Activated naive CD4-positive, alpha-beta T cell treated with anti-CD3 and anti-CD28 coated beads for 36 hours (primary cell): ENCODE measurements at regions not wholly inside any gene's neighbourhood (a gene's known extent, or its start where the extent isn't known, plus 50 kb on each side); places are given as distances from the start of the nearest gene placed in this dataset.

Experiments used
- CTCF ChIA-PET: fragments of 350-600 bp; sonication (Branson Sonifier 250); formaldehyde crosslinking; loops from one replicate; lab custom pipeline; 2021; ENCODE audit warnings: antibody characterized with exemption; lab: Charles Lee
- DNase-seq: peaks from one replicate; pipeline ENCODE4 v3.0.0-alpha.2; 2020
- H3K27ac Mint-ChIP-seq: one replicate; pipeline ENCODE4 v1.8.0; 2021; ENCODE audit warnings: mild to moderate bottlenecking, mixed read lengths
- H3K27me3 Mint-ChIP-seq: one replicate; pipeline ENCODE4 v1.8.0; 2021; ENCODE audit warnings: low read depth, mixed read lengths
- H3K36me3 Mint-ChIP-seq: one replicate; pipeline ENCODE4 v1.8.0; 2021; ENCODE audit warnings: low read depth, mixed read lengths
- H3K4me1 Mint-ChIP-seq: one replicate; pipeline ENCODE4 v1.8.0; 2021; ENCODE audit warnings: low read depth, mixed read lengths
- H3K4me3 Mint-ChIP-seq: one replicate; pipeline ENCODE4 v1.8.0; 2021; ENCODE audit warnings: mild to moderate bottlenecking, moderate library complexity, mixed read lengths
- H3K9me3 Mint-ChIP-seq: one replicate; pipeline ENCODE4 v1.8.0; 2021; ENCODE audit warnings: mixed read lengths
- intact Hi-C: fragments of 100-400 bp; cut with micrococcal nuclease; formaldehyde crosslinking; loops from one replicate; pipeline ENCODE4 v1.15.1; 2023

DNA sequence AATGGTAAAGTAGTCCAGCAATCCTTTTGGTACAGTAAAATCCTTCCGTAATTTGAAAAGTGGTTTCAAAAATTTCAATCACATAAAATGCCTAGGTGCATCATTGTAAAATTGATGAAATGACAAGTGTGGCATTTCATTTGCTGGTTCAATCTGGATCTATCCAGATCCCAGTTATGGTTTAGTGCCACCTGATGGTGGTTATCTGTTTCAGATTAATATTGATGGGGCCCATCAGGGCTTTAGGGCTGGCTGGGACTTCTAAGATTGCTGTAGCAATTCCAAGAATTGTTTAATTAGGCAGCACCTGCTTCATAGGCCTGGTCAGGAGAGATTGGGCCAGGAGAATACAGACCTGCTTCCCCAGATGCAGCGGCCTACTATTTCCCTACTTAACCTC is 55.5 kb upstream of the PIK3C3 start:
- Mint-ChIP-seq H3K27ac (no peak overlapping the region), H3K36me3 (no peaks in the 10 kb centered on the region), H3K4me3 (no peak overlapping the region), H3K4me1 (no peaks in the 10 kb centered on the region), H3K27me3 (no peaks in the 10 kb centered on the region), H3K9me3 (no peaks in the 10 kb centered on the region)
- intact Hi-C loops: no loop called here
- CTCF ChIA-PET: no interaction called here
- DNase-seq: no peak

DNA sequence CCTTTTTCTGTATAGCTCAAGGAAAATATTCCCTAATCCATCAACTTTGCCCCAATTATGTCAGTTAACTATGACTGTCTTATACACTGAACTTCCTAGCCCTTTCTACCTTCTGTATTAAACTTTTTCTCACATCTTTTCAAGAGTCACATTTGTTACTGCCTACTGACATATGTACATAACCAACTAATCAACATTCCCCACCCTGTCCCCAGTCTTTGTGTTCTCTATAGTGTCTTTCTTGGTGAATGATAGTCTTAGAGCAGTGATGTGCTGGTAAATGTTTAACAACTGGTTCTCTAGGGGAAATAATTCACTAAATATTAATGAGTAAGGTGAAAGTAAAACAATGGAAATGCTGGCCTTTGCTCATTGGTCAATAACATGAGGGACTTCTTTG is 61.6 kb upstream of the PIK3C3 start:
- CTCF ChIA-PET: interaction anchor here (0.6 to 0.8 kb wide), 3 partner anchors 16 to 528 kb away, joined by 3 read pairs; no protein-coding TSS in a partner anchor
- no peaks in the 10 kb centered on the region for H3K9me3 Mint-ChIP-seq

DNA sequence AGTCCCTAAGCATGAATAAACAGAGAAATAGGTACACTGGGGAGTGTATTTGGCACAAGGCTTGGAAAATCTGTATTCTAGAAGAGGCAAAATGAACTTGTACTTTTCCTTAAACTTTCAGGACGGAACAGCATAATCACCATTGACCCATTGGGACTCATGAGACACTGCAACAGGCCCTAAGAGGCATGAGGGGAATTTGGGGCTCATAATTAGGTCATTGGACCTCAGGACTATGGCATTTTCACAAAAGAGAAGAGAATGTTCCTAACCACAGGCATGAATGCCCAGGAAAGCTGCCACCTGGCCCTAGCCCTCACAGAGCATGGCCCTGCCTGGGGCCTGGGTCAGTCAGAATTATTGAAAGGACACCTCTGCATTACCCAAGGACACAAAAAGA is 67.9 kb upstream of the PIK3C3 start:
- Mint-ChIP-seq H3K4me1 (no peaks in the 10 kb centered on the region), H3K27me3 (no peaks in the 10 kb centered on the region), H3K36me3 (no peaks in the 10 kb centered on the region), H3K4me3 (no peak overlapping the region), H3K9me3 (no peaks in the 10 kb centered on the region), H3K27ac (no peak overlapping the region)
- no peak for DNase-seq
- intact Hi-C loops: no loop called here
- CTCF ChIA-PET: no interaction called here

More for the DNA sequence above, 61.6 kb upstream of the PIK3C3 start:
- H3K4me1 Mint-ChIP-seq: no peaks in the 10 kb centered on the region
- DNase-seq: no peak
- intact Hi-C loops: no loop called here
- no peaks in the 10 kb centered on the region for H3K27me3 Mint-ChIP-seq
- H3K4me3 Mint-ChIP-seq: no peak overlapping the region
- no peak overlapping the region for H3K27ac Mint-ChIP-seq
- H3K36me3 Mint-ChIP-seq: no peaks in the 10 kb centered on the region

DNA sequence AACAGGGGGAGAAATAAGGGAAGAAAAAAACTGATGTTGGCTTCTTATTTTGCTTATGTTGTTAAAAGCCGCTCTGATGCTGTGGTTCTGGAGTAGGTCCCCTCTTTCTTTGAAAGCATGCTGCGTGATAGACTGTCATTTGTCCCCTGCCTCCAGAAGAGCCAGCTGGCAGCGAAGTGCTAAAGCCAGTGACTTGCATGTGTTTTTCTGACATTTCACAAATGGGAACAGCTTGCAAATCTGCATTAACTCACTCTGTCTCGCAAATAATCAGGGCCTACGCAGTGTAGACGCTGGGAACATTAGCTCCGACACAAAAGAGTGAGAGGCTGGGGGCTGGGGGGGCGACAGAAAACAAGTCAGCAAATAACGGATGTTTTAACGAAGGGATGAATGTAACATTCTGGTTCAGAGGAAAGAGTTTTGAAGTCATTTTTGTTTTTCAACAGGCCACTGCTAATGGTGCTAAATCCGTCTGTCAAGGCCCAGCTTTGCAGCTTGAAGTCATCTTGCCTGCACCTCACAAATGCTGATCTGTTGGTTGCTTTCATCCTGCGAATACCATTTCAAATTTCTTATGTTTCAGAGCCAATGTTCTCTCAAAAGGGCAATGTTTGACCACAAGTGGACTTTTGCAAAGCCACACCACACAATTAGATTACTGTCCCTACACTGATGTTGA is 68.8 kb upstream of the PIK3C3 start:
- H3K4me1 Mint-ChIP-seq: no peaks in the 10 kb centered on the region
- H3K4me3 Mint-ChIP-seq: no peak overlapping the region
- no peaks in the 10 kb centered on the region for H3K9me3 Mint-ChIP-seq
- CTCF ChIA-PET: interaction anchor here (0.6 to 0.7 kb wide), 2 partner anchors 17 to 762 kb away, joined by 3 read pairs; no protein-coding TSS in a partner anchor
- no peak overlapping the region for H3K27ac Mint-ChIP-seq
- no peaks in the 10 kb centered on the region for H3K36me3 Mint-ChIP-seq
- H3K27me3 Mint-ChIP-seq: peaks cover 2% of the 10 kb centered on the region
- intact Hi-C loops: no loop called here
- DNase-seq: no peak

DNA sequence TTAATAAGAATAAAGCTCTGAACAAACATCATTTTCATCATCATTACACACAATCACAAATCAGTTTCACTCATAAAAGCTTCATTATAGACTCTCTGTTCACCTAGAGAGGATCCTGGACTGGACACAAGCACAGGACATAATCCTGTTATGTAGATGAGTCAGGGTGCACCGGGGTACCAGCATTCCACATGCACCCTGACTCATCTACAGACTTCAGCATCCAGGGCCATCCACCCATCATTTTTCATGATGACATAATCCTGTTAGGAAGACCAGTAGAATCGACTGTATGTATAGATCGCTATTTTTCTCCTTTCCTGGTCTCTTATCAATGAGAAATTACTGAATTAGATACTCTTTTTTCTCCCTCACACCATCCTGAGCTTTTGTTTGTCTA is 73.7 kb upstream of the PIK3C3 start:
- Mint-ChIP-seq H3K4me3 (no peak overlapping the region), H3K27ac (no peak overlapping the region), H3K36me3 (no peaks in the 10 kb centered on the region), H3K4me1 (no peaks in the 10 kb centered on the region), H3K9me3 (no peaks in the 10 kb centered on the region), H3K27me3 (peaks cover 2% of the 10 kb centered on the region)
- CTCF ChIA-PET: no interaction called here
- intact Hi-C loops: no loop called here
- DNase-seq: no peak

DNA sequence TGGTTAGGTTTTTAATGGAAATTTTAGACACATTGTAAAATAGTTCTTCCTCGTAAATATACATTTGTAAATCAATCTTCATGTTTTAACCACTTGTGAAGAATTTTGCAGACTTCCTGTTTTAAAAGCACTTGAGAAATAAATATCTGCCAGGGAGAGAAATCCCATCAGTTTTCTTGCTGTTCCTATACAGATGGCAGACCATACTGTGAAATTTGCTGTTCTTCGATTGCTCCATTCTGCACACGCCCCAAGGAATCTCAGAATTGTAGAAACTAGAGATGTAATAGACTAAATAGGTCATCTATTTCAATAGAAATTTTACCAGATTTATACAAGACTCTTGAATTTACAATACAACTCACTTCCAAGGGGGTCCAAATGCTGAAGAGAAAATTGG is 75.8 kb upstream of the PIK3C3 start:
- H3K36me3 Mint-ChIP-seq: no peaks in the 10 kb centered on the region
- H3K27ac Mint-ChIP-seq: no peak overlapping the region
- no peak overlapping the region for H3K4me3 Mint-ChIP-seq
- DNase-seq: no peak
- CTCF ChIA-PET: no interaction called here
- H3K27me3 Mint-ChIP-seq: peaks cover 2% of the 10 kb centered on the region
- no peaks in the 10 kb centered on the region for H3K4me1 Mint-ChIP-seq
- no peaks in the 10 kb centered on the region for H3K9me3 Mint-ChIP-seq
- intact Hi-C loops: no loop called here

DNA sequence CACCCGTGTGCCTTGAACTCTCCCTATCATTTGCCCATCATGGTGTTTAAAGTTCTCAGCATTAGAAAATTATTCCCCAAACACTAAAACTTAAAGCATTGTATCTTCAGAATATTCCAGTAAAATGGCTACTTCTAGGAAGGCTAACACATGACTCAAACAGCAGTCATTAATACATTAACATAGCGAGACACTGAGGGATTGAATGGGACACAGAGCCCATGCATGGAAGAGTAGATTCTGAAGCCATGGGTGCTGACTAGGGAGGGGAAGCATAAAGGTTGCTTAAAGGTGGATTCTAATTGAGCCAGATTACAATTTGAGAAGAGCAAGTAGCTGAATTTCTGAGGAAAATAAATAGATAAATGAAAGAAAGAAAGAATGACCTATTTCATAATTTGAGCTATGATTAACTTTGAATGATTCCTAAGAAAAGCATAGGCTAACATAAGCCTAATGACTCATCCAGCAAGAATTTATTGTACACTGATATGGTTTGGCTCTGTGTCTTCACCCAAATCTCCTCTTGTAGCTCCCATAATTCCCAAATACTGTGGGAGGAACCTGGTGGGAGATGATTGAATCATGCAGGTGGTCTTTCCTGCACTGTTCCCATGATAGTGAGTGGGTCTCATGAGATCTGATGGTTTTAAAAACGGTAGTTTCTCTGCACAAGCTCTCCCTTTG is 79.8 kb upstream of the PIK3C3 start:
- Mint-ChIP-seq H3K27ac (no peak overlapping the region), H3K36me3 (no peaks in the 10 kb centered on the region), H3K27me3 (no peaks in the 10 kb centered on the region), H3K4me1 (peaks cover 3% of the 10 kb centered on the region), H3K9me3 (no peaks in the 10 kb centered on the region), H3K4me3 (no peak overlapping the region)
- DNase-seq: no peak
- CTCF ChIA-PET: no interaction called here
- intact Hi-C loops: no loop called here

DNA sequence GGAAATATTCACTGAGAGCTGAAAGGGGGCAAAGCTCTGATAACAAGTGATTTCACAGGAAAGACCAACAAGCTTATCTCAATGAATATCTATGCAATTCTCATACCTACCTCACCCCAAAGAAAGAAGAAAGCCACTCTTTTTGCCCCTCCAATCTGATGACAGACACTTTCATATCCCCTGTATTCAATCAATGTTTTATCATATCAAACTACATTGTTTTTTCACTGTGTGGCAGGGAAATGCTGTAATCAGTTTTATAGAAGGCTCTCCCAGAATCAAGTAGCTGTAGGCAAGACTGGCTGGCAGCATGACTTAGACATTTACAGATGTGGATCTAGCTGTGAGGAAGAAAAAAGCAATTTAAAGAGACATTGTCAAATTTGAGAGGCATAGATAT is 81.3 kb upstream of the PIK3C3 start:
- H3K4me3 Mint-ChIP-seq: no peak overlapping the region
- H3K27ac Mint-ChIP-seq: no peak overlapping the region
- no peaks in the 10 kb centered on the region for H3K27me3 Mint-ChIP-seq
- H3K4me1 Mint-ChIP-seq: peaks cover 3% of the 10 kb centered on the region
- DNase-seq: no peak
- CTCF ChIA-PET: interaction anchor here (0.6 to 1.3 kb wide), 2 partner anchors 31 to 34 kb away, joined by 3 read pairs; no protein-coding TSS in a partner anchor
- intact Hi-C loops: no loop called here
- no peaks in the 10 kb centered on the region for H3K36me3 Mint-ChIP-seq
- H3K9me3 Mint-ChIP-seq: no peaks in the 10 kb centered on the region

DNA sequence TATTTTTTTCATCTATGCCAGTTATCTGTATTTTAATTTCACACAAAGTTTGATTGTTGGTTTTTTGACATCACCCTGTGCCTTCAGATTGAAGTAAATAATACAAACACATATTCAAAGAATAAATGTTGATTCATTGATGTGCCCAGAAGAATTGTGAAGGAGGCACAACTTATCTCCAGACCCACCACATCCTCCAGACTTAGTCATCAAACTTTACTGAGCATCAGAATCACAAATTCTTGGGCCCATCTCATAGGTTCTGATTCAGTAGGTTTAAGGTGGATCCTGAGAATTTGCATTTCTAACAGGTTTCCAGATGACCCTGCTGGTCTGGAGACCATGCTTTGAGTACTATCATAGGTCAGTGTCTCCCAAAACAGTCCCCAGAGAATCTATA is 82.8 kb upstream of the PIK3C3 start:
- no peaks in the 10 kb centered on the region for H3K36me3 Mint-ChIP-seq
- no peaks in the 10 kb centered on the region for H3K9me3 Mint-ChIP-seq
- H3K27me3 Mint-ChIP-seq: no peaks in the 10 kb centered on the region
- intact Hi-C loops: no loop called here
- DNase-seq: no peak
- H3K4me1 Mint-ChIP-seq: peaks cover 3% of the 10 kb centered on the region
- no peak overlapping the region for H3K4me3 Mint-ChIP-seq
- CTCF ChIA-PET: no interaction called here
- no peak overlapping the region for H3K27ac Mint-ChIP-seq

DNA sequence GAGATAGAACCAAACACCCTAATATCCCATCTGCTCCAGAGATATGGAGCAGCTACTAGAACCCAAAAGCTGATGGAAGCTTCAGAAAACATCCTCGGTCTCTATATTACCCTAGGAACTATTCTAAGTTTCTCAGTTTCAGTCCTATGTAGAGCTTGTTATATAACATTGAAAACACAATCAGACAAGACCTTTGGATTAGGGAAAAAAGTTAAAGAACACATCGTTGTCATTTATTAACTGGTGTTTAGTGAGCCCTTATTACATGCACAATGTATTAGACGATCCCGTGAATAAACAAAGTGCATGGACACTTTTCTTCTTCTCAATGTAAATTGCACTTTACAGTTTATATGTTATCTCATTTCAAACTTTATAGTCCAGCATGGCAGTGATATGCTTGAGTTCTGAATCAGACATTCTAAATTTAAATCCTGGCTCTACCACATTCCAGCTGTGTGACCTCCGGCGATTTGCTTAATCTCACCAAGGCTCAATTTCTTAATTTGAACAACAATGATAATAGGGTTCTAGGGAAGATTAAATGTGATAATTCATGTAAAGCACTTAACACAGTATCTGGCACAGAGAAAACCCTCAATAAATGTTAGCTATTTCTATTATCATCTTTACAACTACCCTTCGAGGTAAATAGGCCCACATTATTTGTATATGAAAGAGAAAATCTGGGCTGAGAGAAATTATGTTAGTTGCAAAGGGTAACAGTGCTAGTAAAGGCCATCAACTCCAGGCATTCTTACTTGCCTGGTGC is 83.6 kb upstream of the PIK3C3 start:
- CTCF ChIA-PET: no interaction called here
- no peaks in the 10 kb centered on the region for H3K36me3 Mint-ChIP-seq

DNA sequence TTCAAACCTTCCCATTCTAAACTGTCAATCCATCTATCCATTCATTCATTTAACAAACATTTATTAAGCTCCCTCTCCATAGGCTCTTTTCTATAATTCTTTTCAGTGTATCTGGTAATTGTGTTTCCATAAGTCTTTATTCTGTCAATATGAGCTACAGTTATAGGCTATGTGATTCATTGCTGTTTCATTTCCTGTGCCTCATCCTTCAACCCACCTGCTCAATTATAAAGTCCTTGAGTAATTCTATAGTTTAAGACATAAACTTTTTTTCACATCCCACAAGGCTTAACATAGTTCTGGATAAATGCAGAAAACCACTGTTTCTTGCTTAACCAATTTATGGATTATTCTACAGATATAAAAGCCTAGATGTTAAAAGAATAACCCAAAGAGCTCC is 84.2 kb upstream of the PIK3C3 start:
- CTCF ChIA-PET: no interaction called here
- no peaks in the 10 kb centered on the region for H3K9me3 Mint-ChIP-seq
- H3K27me3 Mint-ChIP-seq: no peaks in the 10 kb centered on the region
- DNase-seq: no peak
- H3K27ac Mint-ChIP-seq: no peak overlapping the region
- H3K4me3 Mint-ChIP-seq: no peak overlapping the region
- no peaks in the 10 kb centered on the region for H3K36me3 Mint-ChIP-seq
- intact Hi-C loops: no loop called here
- H3K4me1 Mint-ChIP-seq: peaks cover 3% of the 10 kb centered on the region

More for the DNA sequence above, 83.6 kb upstream of the PIK3C3 start:
- Mint-ChIP-seq H3K27ac (no peak overlapping the region), H3K4me3 (no peak overlapping the region), H3K9me3 (no peaks in the 10 kb centered on the region), H3K27me3 (no peaks in the 10 kb centered on the region), H3K4me1 (peaks cover 3% of the 10 kb centered on the region)
- intact Hi-C loops: no loop called here
- DNase-seq: no peak

DNA sequence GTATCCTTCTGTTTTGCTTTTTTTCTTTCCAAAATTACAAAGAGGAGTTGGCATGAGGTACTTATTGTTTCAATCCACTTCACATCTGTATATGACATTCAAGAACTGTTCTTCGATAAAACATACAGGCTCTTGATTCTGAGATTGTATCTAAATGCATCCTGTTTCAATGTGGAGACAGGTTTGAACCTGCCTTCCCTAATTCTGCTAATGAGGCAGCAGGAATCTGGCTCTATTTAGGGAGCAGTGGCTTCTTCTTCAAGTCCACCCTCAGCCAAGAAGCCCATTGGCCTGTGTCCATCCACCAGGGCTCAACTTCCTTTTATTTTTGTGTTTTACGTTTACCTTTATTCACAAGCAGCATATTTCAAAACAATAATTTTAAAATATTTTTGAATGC is 84.8 kb upstream of the PIK3C3 start:
- Mint-ChIP-seq H3K9me3 (no peaks in the 10 kb centered on the region), H3K4me3 (no peak overlapping the region), H3K27ac (no peak overlapping the region), H3K36me3 (no peaks in the 10 kb centered on the region), H3K4me1 (peaks cover 3% of the 10 kb centered on the region), H3K27me3 (no peaks in the 10 kb centered on the region)
- no peak for DNase-seq
- intact Hi-C loops: no loop called here
- CTCF ChIA-PET: interaction anchor here (0.7 to 0.9 kb wide), 2 partner anchors 16 to 33 kb away, joined by 3 read pairs; no protein-coding TSS in a partner anchor
